WI38 (cell line): ENCODE measurements at regions not wholly inside any gene's neighbourhood (a gene's known extent, or its start where the extent isn't known, plus 50 kb on each side); places are given as distances from the start of the nearest gene placed in this dataset.

Experiments
- H3K4me3 ChIP-seq: 2 replicates; pipeline ENCODE4 v1.5.1; 2011; ENCODE audit warnings: low read depth, mild to moderate bottlenecking, control low read depth, low read length
- CTCF ChIP-seq: IDR thresholded peaks from 2 replicates; pipeline ENCODE4 v1.5.1; 2012; ENCODE audit warnings: low read depth, mild to moderate bottlenecking, control low read depth, low read length

DNA sequence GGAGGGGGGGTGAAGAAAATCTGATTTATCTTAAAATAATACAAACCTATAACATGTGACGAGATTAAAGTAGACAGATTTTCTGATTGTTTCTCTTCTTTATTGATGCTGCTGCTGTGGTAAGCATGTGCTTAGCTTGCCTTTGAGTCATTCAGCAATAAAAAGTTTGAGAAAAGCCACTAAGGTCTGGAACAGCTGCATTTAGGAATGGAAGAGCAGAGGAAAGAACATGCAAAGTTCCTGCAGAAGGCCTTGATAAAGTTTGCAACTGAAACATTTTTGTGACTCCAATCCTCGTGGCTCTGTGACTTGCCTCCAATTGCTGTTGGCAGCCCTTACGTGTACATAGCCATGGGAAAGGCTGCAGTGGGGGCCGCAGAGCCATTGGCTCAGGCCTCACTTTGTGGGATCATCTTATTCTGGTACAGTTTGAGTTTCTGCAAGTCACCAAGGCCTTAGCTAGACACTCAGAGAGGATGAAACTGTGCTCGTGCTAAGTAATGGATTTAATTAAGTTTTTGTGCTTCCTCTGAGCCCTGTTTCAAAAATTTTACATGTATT lies 370.2 kb downstream of the AASDHPPT start:
- TF ChIP-seq CTCF: no peak
- H3K4me3 ChIP-seq: no peak overlapping the region

GRCh38 chr11:106449763-106450162 lies 372.3 kb downstream of the AASDHPPT start:
- TF ChIP-seq CTCF: no peak
- no peak overlapping the region for H3K4me3 ChIP-seq

DNA sequence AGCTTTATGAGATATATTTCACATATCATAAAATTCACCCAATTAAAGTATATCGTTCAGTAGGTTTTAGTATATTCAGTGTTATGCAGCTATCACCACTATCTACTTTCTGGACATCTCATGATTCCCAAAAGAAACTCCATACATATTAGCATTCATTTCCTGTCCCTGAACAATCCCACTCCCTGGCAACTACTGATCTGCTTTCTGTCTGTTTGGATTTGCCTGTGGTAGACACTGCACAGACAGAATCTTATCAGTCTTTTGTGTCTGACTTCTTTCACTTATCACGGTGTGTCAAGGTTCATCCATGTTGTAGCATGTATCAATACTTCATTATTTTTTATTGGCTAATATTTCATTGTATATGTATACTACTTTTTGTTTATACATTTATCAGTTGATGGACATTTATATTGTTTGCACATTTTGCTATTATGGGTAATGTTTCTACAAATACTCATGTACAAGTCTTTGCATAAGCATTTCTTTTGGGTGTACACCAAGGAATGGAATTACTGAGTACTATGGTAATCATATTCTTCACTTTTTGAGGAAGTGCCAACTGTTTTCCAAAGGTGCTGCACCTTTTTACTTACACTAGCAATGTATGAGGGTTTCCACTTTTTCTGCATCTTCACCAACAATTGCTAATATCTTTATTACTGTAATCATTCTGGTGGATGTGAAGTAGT lies 373.9 kb downstream of the AASDHPPT start:
- no peak for TF ChIP-seq CTCF
- no peak overlapping the region for H3K4me3 ChIP-seq

DNA sequence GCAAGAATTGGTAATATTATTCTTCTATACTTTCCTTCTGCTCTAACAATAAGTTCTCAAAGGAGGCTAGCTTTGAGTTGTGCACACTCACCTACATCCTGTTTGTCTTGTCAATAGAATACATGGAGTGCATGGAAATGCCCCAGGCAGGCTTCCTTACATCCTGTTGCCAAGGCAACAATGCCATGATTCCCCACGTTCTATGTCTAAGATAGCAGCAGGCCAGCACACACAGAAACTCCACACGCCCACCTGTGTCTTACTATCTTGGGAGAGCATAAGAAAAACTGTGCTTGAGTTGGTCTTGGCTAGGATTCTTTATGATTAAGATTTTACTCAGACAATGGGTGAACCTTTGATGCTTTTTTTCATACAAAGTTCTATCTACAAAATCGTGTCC lies 379.2 kb downstream of the AASDHPPT start:
- no peak for TF ChIP-seq CTCF
- no peak overlapping the region for H3K4me3 ChIP-seq

GRCh38 chr11:106457727-106458126 lies 380.3 kb downstream of the AASDHPPT start:
- no peak overlapping the region for H3K4me3 ChIP-seq
- TF ChIP-seq CTCF: no peak

DNA sequence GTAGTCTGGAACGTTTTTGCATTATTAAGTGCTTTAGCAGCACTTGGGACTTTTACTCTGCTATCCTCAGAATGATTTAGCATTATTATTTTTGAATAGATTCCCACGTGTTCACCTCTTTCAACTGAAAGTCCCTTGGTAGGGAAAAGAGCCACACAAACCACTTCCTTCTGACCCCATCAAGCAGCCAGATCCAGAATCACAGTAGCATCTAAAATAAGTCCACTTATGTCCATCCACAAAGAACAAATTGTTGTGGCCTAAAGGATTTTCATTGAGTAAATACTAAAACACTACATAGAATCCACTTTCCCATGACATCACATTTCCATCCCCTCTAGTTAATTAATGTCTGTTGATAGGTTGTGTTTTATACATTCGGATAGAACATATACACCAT lies 381.7 kb downstream of the AASDHPPT start:
- no peak overlapping the region for H3K4me3 ChIP-seq
- no peak for TF ChIP-seq CTCF

- no peak overlapping the region for H3K4me3 ChIP-seq
- no peak for TF ChIP-seq CTCF
Observed at GRCh38 chr11:106461148-106461691, 383.8 kb downstream of the AASDHPPT start.
